ENCODE measurements at regions not wholly inside any gene's neighbourhood (a gene's known extent, or its start where the extent isn't known, plus 50 kb on each side); places are given as distances from the start of the nearest gene placed in this dataset.
A peak's percentile ranks its signal among the peaks of the same experiment; 100 is the strongest.

DNA sequence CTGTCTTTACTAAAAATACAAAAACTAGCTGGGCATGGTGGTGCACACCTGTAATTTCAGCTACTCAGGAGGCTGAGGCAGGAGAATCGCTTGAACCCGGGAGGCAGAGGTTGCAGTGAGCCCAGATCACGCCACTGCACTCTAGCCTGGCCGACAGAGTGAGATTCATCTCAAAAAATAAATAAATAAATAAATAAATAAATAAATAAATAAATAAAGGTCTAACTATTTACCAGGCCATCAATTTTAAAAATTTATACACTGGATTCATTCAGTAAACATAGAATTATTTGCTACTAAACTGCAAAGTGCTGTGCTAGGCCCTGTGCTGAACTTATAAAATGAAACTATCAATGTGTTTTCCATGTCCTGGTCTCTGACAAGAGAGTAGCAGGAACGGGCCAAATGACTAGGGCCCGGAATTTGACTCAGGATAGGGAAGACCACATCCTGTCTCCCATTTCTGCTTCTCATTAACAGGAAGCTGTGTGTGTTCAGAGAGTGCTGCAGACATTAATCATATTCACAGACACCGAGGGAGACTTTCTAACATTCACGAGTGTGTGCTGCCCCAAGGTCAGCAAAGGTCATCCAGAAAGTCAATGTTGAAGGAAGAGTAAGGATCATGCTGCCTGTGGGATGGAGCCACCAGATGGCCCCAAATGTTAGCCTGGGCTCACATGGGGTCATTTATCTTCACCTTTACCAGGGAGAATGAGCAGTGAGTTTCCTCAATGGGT, 95.8 kb downstream of the SPP2 start:
- DNase-seq = no peak

DNA sequence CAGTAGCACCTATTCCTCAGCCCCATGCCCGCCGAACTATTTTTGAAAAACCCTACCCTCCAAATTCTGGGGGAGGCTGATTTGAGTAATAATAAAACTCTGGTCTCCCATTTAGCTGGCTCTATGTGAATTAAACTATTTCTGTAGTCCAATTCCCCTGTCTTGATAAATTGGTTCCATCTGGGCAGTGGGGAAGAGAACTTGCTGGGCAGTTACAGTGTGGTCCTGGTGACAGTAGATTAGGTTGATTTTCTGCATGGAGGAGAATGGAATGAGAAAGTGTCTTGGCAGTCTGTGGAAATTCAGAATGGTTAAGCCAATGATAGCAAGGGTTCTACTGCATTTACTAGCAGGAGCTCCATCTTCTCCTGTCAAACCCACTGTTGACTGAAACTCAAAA, 95.0 kb downstream of the SPP2 start:
- DNase-seq = no peak

DNA sequence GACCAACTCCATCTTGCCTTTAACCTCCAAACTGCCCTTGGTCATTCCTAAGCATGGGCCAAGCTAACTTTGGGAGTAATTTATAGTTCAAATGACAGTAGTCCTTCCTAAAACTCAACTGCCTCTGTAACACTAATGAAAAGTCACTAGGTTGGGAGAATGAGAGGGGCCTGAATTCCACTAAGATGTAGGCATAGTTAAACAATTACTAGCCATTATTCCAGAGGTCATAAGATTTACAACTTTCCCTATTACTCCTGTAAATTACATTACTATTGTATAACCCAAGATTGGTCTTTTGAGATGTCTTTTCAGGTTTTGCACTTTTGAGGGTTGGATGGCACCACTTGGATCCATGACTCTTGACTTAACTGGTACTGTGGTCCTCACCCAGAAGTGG, 94.6 kb downstream of the SPP2 start:
- DNase-seq = no peak

DNA sequence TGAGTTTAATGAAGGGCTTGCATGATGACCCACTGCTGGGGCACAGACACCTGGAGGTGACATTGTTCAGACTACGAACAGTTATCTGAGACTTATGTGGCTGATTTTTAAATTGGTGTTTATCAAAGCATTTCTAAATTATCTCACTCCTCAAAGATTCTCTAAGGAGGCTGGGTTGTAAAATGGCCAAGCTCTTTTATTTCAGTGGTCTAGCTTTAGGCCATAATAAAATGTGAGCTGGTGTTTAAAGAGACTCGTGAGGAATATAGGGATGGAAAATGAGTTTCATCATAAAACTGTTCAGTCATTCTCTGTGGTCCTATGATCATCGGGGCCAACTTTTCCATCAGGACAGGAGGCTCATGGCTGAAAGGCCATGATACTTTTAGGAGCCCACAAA, 93.4 kb downstream of the SPP2 start:
- no peak for DNase-seq

DNA sequence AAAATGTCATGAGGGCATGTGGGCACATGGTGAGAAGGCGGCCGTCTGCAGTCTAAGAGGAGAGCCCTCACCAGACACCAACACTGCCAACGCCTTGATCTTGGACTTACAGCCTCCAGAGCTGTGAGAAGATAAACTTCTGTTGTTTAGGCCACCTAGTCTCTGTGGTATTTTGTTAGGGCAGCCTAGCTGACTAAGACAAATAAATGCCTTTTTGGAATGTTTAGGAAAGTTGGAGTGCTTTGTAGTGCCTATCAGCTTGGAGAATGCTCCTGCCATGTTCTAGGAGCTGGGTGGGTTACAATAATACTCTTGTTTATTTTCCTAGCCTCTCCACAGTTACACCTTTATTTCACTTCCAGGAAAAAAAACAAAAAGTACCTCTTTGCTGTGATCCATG, 92.0 kb downstream of the SPP2 start:
- no peak for DNase-seq

DNA sequence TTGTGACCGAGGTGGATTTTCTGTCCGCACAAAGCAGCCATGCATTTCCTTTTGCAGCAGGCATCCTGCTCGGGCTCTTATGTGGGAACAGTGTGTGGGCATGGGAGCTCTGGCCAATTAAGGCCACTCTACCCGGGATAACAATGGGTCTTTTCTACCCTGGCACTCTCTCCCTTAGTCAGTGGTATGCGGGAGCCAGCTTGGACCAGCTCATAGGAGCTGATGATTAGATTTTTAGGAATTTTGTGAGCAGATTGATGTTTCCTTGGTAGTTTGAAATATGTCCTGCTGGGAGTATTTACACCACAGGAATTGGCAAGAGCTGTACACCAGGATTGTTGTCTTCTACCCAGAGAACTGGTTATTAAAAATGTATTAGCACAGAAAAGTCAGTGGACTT, 89.3 kb downstream of the SPP2 start:
- DNase-seq = no peak

DNA sequence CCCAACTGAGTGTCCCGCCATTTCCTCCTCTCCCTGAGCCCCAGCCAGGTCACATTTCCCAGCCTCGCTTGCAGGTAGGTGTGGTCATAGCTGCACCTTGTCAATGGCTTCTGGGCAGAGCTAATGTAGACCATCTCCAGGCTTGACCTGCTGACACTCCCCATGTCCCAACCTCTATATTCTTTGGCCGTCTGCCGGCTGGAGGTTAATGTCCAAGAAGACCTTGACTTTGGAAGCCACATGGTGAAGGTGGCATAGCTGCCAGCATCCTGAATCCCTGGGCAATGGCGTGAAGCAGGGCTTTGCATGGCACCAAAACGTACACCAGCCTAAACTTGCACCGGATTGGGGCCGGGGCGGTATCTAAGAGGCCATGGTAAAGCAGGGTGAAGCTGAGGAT, 88.3 kb downstream of the SPP2 start:
- DNase-seq = no peak

DNA sequence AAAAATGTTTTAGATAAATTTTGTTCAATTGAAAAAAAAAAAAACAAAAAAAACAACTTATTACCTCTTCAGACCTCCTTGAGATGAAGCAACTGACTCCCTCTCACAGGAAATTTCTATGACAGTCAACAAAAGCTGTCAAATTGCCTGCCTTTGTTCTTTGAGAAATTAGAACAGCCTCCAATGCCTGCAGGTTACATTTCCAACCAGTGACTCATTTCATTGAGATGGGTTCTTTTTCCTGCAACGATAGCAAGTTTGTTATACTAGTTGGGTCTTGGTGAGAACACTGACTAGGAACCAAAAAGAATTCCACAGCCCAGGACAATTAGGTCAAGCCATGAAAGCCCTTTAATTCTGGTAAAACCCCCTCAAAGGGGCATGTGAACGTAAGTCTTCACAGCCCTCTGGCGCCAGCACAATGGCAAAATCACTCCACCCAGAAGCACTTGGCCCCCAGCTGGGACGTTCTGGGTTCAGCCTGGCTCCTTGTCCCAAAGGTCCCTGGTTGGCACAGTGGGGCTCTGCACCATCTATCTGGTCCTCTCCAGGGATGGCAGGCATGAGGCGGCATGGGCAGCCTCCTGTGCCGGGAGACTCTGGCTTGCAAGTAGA, 87.0 kb downstream of the SPP2 start:
- DNase-seq = no peak

DNA sequence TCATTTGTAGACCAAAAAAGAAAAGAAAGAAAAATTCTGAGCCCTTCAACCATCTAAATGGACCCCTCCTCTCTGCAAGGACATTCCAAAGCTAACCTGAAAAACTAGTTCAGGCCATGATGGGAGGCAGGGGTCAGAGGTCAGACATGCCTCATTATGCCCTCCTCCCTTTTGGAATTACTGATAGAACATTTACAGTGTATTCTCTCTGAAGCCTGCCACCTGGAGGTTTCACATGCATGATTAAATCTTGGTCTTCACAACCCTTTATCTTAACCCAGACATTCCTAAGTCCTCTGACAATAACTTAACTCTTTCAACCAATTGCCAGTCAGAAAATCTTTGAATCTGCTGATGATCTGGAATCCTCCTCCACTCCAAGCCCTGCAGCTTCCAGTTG, 86.0 kb downstream of the SPP2 start:
- DNase-seq = no peak

DNA sequence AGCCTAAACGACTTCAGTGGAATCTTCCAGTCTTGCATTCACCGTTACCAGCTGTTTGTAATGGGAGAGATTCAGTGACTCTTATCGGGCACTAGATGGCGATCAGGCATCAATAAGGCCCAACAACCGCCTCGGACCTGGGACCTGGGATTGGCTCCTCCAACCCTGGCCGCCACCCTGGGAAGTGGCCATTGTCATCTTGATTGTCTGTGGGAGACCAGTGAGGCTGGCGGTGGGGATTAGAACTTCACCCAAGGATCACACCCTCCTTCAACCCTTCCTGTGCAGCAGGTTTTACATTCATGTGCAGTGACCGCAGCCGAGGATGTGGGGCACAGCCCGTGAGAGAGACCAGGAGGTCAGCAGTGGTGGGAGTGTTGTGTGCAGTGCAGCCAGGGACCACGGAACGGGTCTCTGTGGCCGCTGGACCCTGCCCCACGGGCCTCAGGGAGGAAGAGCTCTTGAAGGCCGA, 85.3 kb downstream of the SPP2 start:
- DNase-seq = peak; percentile 76

DNA sequence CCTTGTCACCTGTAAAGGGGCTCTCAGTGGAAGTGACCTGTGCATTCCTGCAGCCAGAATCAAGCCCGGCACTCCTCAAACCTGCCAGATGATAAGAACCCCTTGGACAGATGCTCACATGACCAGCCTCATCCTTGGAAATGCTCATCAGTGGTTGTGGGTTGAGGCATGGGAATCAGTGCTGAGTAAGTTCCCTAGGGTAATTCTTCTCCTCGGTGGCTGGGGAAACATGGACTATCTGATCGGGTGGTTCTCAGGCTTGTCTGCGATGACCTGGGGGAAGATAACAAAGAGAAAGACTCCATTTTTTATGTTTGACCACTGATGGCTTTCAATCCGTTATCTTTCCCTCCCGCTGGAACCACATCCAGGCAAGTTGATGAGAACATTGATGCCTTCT, 84.0 kb downstream of the SPP2 start:
- no peak for DNase-seq

DNA sequence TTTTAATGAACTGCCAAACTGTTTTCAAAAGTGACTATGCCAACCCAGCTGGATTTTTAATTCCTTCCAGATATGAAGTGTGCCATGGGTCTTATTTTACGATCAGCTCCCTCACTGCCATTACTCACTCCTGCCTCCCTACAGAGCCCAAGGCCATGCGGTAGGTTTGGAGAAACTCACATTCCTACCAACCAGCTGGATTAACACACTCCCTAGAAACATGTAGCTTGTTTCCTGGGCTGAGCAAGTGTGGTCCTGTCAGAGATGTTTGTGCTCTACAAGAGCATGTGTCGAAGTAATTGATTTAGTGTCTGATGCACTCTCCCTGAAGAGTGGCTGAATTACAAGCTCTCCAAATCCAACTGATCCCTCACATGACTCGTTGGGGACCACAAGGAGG, 82.5 kb downstream of the SPP2 start:
- no peak for DNase-seq

DNA sequence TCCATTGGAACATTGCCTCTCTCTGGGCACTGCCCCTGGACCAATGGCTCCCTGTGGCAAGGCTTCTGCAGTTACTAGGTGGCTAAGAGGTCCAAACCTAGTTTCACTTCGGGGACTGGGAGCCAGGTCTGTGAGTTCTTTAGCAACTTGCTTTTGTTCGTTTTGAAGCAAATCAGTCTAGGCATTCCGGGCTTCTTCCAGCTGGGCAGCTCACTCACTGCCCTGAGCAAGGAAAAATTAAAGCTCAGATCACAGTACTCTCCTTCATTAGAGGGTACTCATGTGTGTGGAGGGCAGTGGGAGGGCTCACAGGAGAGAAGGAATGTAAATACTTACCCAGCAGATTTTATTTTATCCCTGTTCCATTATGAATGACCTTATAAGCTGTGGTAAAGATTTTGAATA, 80.3 kb downstream of the SPP2 start:
- DNase-seq = no peak

DNA sequence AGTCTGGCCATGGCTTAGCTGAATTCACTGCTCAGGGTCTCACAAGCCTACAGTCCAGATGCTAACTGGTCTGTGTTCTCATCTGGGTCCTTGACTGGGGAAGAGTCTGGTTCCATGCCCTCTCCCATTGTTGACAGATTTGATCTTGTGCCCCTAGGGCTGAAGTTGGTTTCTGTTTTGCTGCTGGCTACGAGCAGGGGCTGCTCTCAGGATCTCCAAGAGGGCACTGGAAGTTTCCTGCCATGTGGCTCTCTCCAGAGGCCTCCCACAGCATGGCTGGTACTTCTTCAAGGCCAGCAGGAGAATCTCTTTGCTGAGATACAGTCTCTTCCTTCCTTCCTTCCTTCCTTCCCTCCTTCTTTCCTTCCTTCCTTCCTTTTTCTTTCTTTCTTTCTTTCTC, 78.1 kb downstream of the SPP2 start:
- DNase-seq = no peak

All from activated effector memory CD4-positive, alpha-beta T cell treated with anti-CD3 and anti-CD28 coated beads, Interleukin-2, amount 50 U/mL, for 16 hours (primary cell).